OCI-LY3 (cell line): ENCODE measurements at regions not wholly inside any gene's neighbourhood (a gene's known extent, or its start where the extent isn't known, plus 50 kb on each side); places are given as distances from the start of the nearest gene placed in this dataset.

Source experiments
- H2AFZ ChIP-seq: fragments of 200-600, 300-600 bp; shearing (Covaris generic); 2 replicates; pipeline ENCODE4 v1.6.0; 2014; ENCODE audit warnings: antibody characterized with exemption, low read depth, low read length
- H3K27ac ChIP-seq: fragments of 200-600, 300-600 bp; sonication (generic); 2 replicates; pipeline ENCODE4 v1.5.1; 2014; ENCODE audit warnings: mild to moderate bottlenecking, low read length, moderate library complexity, mixed read lengths
- H3K27me3 ChIP-seq: fragments of 200-600, 300-600 bp; sonication (generic); 2 replicates; pipeline ENCODE4 v1.6.1; 2014; ENCODE audit warnings: low read depth, low read length, mixed read lengths
- H3K36me3 ChIP-seq: fragments of 200-600, 300-600 bp; sonication (generic); replicated peaks from 2 replicates; pipeline ENCODE3; 2014; ENCODE audit warnings: low read depth, low read length, mixed read lengths
- H3K4me1 ChIP-seq: fragments of 300-600, 200-600 bp; sonication (generic); 2 replicates; pipeline ENCODE4 v1.6.1; 2014; ENCODE audit warnings: low read length, mixed read lengths
- H3K4me2 ChIP-seq: fragments of 200-600, 300-600 bp; sonication (generic); 2 replicates; pipeline ENCODE4 v1.6.1; 2014; ENCODE audit warnings: low read length, mixed read lengths
- H3K4me3 ChIP-seq: fragments of 300-600, 200-600 bp; sonication (generic); 2 replicates; pipeline ENCODE4 v1.5.1; 2014; ENCODE audit warnings: antibody characterized with exemption, mild to moderate bottlenecking, low read length, moderate library complexity
- H3K79me2 ChIP-seq: fragments of 300-600, 200-600 bp; shearing (Covaris generic); 2 replicates; pipeline ENCODE4 v1.6.1; 2014; ENCODE audit warnings: mild to moderate bottlenecking, low read length, mixed read lengths
- H3K9ac ChIP-seq: fragments of 300-600, 200-600 bp; shearing (Covaris generic); 2 replicates; pipeline ENCODE4 v1.6.0; 2014; ENCODE audit warnings: mild to moderate bottlenecking, low read length, moderate library complexity
- H3K9me3 ChIP-seq: fragments of 200-600, 300-600 bp; shearing (Covaris generic); 2 replicates; pipeline ENCODE4 v1.6.1; 2014; ENCODE audit warnings: low read length, mixed read lengths; ENCODE audit not compliant: insufficient read depth
- H4K20me1 ChIP-seq: fragments of 200-600, 300-600 bp; sonication (generic); 2 replicates; pipeline ENCODE4 v1.6.1; 2016; ENCODE audit warnings: low read length, mixed read lengths; ENCODE audit not compliant: insufficient read depth
- CTCF ChIP-seq: fragments of 200-600, 300-600 bp; sonication (generic); IDR thresholded peaks from 2 replicates; pipeline ENCODE4 v1.5.1; 2014; ENCODE audit warnings: antibody characterized with exemption, low read length, low read depth
- EZH2phosphoT487 ChIP-seq: fragments of 200-600 bp; shearing (Covaris generic); IDR thresholded peaks from 2 replicates; pipeline ENCODE4 v1.6.1; 2018; ENCODE audit warnings: antibody characterized with exemption, mixed run types, low read depth

GRCh38 chr5:98204798-98205197 lies 568.7 kb upstream of the RGMB start:
- TF ChIP-seq CTCF: no peak
- TF ChIP-seq EZH2phosphoT487: no peak
- no peak overlapping the region for H3K4me2 ChIP-seq

GRCh38 chr5:98205691-98206461 lies 567.6 kb upstream of the RGMB start:
- H3K4me1 ChIP-seq: no peaks in the 10 kb centered on the region
- H3K9me3 ChIP-seq: no peaks in the 10 kb centered on the region
- no peaks in the 10 kb centered on the region for H3K27me3 ChIP-seq
- no peak overlapping the region for H2AFZ ChIP-seq
- no peak overlapping the region for H3K27ac ChIP-seq
- H3K4me2 ChIP-seq: no peak overlapping the region
- no peaks in the 10 kb centered on the region for H3K79me2 ChIP-seq
- no peaks in the 10 kb centered on the region for H4K20me1 ChIP-seq
- H3K4me3 ChIP-seq: no peak overlapping the region
- H3K36me3 ChIP-seq: no peaks in the 10 kb centered on the region
- no peak overlapping the region for H3K9ac ChIP-seq
- TF ChIP-seq CTCF: no peak
- no peak for TF ChIP-seq EZH2phosphoT487

More at GRCh38 chr5:98204798-98205197, 568.7 kb upstream of the RGMB start:
- no peaks in the 10 kb centered on the region for H3K27me3 ChIP-seq
- no peak overlapping the region for H3K27ac ChIP-seq
- no peaks in the 10 kb centered on the region for H3K4me1 ChIP-seq
- H3K4me3 ChIP-seq: no peak overlapping the region
- H3K36me3 ChIP-seq: no peaks in the 10 kb centered on the region
- H3K79me2 ChIP-seq: no peaks in the 10 kb centered on the region
- no peaks in the 10 kb centered on the region for H3K9me3 ChIP-seq
- H2AFZ ChIP-seq: no peak overlapping the region
- no peak overlapping the region for H3K9ac ChIP-seq
- no peaks in the 10 kb centered on the region for H4K20me1 ChIP-seq

- H2AFZ ChIP-seq: no peak overlapping the region
- no peaks in the 10 kb centered on the region for H3K27me3 ChIP-seq
- H4K20me1 ChIP-seq: no peaks in the 10 kb centered on the region
- no peaks in the 10 kb centered on the region for H3K4me1 ChIP-seq
- H3K36me3 ChIP-seq: no peaks in the 10 kb centered on the region
- TF ChIP-seq CTCF: no peak
- no peak for TF ChIP-seq EZH2phosphoT487
- no peaks in the 10 kb centered on the region for H3K9me3 ChIP-seq
- no peak overlapping the region for H3K27ac ChIP-seq
- H3K4me3 ChIP-seq: no peak overlapping the region
- no peak overlapping the region for H3K9ac ChIP-seq
- no peak overlapping the region for H3K4me2 ChIP-seq
- no peaks in the 10 kb centered on the region for H3K79me2 ChIP-seq
Observed at GRCh38 chr5:98206566-98206965, 566.9 kb upstream of the RGMB start.

- Histone ChIP-seq H3K9ac (no peak overlapping the region), H3K9me3 (no peaks in the 10 kb centered on the region), H3K4me2 (no peak overlapping the region), H3K27me3 (no peaks in the 10 kb centered on the region), H3K36me3 (no peaks in the 10 kb centered on the region), H3K4me3 (no peak overlapping the region), H3K4me1 (no peaks in the 10 kb centered on the region), H2AFZ (no peak overlapping the region), H3K79me2 (no peaks in the 10 kb centered on the region), H3K27ac (no peak overlapping the region), H4K20me1 (no peaks in the 10 kb centered on the region)
- TF ChIP-seq CTCF (no peak), EZH2phosphoT487 (no peak)
Observed at GRCh38 chr5:98209418-98209817, 564.0 kb upstream of the RGMB start.
